ENCODE measurements at regions not wholly inside any gene's neighbourhood (a gene's known extent, or its start where the extent isn't known, plus 50 kb on each side); places are given as distances from the start of the nearest gene placed in this dataset.

DNA sequence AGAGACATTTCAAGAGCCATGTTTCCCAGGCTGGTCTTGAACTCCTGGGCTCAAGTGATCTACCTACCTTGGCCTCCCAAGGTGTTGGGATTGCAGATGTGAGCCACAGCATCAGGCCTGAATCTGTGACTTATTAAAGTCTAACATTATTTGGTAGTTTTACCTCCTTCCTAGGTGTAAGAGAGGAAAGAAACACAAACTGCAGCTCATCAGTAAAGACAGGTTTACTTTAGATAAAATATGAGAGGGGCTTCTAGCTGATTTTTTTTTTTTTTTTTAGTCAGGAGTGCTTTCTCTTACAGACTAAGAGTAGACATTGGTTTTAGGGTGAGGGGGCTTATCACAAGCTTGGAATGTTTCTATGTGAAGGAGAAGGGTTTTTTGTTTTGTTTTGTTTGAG lies 63.9 kb upstream of the RNU6-1 start:
- TF ChIP-seq, protein P1, sequence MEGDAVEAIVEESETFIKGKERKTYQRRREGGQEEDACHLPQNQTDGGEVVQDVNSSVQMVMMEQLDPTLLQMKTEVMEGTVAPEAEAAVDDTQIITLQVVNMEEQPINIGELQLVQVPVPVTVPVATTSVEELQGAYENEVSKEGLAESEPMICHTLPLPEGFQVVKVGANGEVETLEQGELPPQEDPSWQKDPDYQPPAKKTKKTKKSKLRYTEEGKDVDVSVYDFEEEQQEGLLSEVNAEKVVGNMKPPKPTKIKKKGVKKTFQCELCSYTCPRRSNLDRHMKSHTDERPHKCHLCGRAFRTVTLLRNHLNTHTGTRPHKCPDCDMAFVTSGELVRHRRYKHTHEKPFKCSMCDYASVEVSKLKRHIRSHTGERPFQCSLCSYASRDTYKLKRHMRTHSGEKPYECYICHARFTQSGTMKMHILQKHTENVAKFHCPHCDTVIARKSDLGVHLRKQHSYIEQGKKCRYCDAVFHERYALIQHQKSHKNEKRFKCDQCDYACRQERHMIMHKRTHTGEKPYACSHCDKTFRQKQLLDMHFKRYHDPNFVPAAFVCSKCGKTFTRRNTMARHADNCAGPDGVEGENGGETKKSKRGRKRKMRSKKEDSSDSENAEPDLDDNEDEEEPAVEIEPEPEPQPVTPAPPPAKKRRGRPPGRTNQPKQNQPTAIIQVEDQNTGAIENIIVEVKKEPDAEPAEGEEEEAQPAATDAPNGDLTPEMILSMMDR (IDR thresholded peaks at IDR 0.05): no peak
- no peak for TF ChIP-seq POLR2A (IDR thresholded peaks at IDR 0.05)
- TF ChIP-seq POLR2AphosphoS5 (IDR thresholded peaks at IDR 0.05): no peak
- TF ChIP-seq EP300 (IDR thresholded peaks at IDR 0.05; ENCODE audit: low read depth): no peak
